ENCODE measurements at regions not wholly inside any gene's neighbourhood (a gene's known extent, or its start where the extent isn't known, plus 50 kb on each side); places are given as distances from the start of the nearest gene placed in this dataset.

GRCh38 chr18:57207124-57207916, 60.4 kb downstream of the BOD1L2 start:
- TF ChIP-seq EZH2 (IDR thresholded peaks at IDR 0.05; ENCODE audit: borderline replicate concordance, insufficient read depth, low read depth, low read length, poor library complexity, severe bottlenecking) (no peak), CTCF (IDR thresholded peaks at IDR 0.05) (no peak)
